ENCODE measurements at regions not wholly inside any gene's neighbourhood (a gene's known extent, or its start where the extent isn't known, plus 50 kb on each side); places are given as distances from the start of the nearest gene placed in this dataset.

DNA sequence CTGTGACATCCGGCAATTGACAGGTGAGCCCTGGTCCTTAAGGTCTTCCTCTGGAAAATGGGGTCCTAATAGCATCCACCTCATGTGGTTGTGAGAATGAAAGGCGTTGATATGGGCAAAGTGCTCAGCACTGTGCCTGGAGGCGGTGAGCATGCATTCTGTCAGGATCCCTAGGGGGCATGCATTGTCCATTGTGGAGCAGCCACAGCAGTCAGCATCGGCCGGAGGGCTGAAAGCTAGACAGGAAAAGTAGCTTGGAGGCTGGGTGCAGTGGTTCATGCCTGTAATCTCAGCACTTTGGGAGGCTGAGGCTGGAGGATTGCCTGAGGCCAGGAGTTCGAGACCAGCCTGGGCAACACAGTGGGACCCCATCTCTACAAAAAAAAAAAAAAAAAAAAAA is 122.2 kb downstream of the LHX2 start:
- no peaks in the 10 kb centered on the region for H3K9me3 ChIP-seq

DNA sequence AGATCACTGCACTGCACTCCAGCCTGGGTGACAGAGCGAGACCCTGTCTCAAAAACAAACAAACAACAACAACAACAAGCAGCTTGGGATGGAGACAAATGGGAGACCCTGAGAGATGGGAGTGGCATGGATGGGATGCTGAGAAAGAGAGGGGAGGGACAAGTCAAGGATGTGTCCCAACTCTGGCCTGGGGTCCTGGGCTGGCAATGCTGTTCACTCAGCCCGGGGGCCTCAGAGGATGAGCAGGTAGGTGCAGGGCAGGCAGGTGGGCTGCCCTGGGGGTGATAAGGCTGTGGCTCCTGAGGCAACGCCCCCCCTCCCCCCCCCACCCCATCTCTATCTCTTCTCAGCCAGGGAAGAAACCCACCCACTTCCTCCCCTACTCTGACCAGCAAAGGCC is 123.0 kb downstream of the LHX2 start:
- H3K4me3 ChIP-seq = no peak overlapping the region
- no peaks in the 10 kb centered on the region for H3K36me3 ChIP-seq
- H3K27ac ChIP-seq = no peak overlapping the region
- TF ChIP-seq, protein P1, sequence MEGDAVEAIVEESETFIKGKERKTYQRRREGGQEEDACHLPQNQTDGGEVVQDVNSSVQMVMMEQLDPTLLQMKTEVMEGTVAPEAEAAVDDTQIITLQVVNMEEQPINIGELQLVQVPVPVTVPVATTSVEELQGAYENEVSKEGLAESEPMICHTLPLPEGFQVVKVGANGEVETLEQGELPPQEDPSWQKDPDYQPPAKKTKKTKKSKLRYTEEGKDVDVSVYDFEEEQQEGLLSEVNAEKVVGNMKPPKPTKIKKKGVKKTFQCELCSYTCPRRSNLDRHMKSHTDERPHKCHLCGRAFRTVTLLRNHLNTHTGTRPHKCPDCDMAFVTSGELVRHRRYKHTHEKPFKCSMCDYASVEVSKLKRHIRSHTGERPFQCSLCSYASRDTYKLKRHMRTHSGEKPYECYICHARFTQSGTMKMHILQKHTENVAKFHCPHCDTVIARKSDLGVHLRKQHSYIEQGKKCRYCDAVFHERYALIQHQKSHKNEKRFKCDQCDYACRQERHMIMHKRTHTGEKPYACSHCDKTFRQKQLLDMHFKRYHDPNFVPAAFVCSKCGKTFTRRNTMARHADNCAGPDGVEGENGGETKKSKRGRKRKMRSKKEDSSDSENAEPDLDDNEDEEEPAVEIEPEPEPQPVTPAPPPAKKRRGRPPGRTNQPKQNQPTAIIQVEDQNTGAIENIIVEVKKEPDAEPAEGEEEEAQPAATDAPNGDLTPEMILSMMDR (IDR thresholded peaks at IDR 0.05) = no peak
- H3K27me3 ChIP-seq = no peaks in the 10 kb centered on the region
- H3K9me3 ChIP-seq = no peaks in the 10 kb centered on the region
- peak in 1 of 2 donors; percentile 27 for DNase-seq (ENCODE audit: low spot score in 2 of 2)
- H3K4me1 ChIP-seq = no peaks in the 10 kb centered on the region
- intact Hi-C loops (cut with DNase I) = no loop called here

More for the DNA sequence above, 122.2 kb downstream of the LHX2 start:
- no peak overlapping the region for H3K4me3 ChIP-seq
- DNase-seq (ENCODE audit: low spot score in 2 of 2) = peak in 1 of 2 donors; percentile 62
- H3K27ac ChIP-seq = no peak overlapping the region
- TF ChIP-seq, protein P1 (IDR thresholded peaks at IDR 0.05) = no peak
- intact Hi-C loops (cut with DNase I) = no loop called here
- no peaks in the 10 kb centered on the region for H3K27me3 ChIP-seq
- no peaks in the 10 kb centered on the region for H3K4me1 ChIP-seq
- H3K36me3 ChIP-seq = no peaks in the 10 kb centered on the region

DNA sequence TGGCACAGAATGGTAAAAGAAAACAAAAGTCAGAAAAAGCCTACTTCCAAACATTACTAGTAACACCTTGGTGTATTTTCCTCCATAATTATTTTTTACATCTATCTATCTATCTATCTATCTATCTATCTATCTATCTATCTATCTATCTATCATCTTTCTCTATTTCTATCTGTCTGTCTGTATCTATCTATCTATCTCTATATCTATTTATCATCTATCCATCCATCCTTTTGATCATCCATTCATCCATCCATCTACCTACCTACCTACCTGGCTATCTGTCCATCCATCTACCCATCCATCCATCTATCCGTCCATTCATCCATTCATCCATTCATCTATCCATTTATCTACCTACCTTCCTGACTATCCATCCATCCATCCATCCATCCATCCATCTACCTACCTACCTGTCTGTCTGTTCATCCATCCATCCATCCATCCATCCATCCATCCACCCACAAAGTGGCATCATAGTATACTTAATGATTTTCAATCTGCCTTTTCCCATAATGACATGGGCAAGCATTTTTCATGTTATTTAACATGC is 121.9 kb upstream of the NEK6 start:
- no peak for DNase-seq (ENCODE audit: low spot score in 2 of 2)
- H3K4me3 ChIP-seq = no peak overlapping the region
- no peaks in the 10 kb centered on the region for H3K27me3 ChIP-seq
- intact Hi-C loops (cut with DNase I) = no loop called here
- no peak overlapping the region for H3K27ac ChIP-seq
- H3K36me3 ChIP-seq = no peaks in the 10 kb centered on the region
- H3K9me3 ChIP-seq = no peaks in the 10 kb centered on the region
- no peaks in the 10 kb centered on the region for H3K4me1 ChIP-seq
- TF ChIP-seq, protein P1 (IDR thresholded peaks at IDR 0.05) = no peak

DNA sequence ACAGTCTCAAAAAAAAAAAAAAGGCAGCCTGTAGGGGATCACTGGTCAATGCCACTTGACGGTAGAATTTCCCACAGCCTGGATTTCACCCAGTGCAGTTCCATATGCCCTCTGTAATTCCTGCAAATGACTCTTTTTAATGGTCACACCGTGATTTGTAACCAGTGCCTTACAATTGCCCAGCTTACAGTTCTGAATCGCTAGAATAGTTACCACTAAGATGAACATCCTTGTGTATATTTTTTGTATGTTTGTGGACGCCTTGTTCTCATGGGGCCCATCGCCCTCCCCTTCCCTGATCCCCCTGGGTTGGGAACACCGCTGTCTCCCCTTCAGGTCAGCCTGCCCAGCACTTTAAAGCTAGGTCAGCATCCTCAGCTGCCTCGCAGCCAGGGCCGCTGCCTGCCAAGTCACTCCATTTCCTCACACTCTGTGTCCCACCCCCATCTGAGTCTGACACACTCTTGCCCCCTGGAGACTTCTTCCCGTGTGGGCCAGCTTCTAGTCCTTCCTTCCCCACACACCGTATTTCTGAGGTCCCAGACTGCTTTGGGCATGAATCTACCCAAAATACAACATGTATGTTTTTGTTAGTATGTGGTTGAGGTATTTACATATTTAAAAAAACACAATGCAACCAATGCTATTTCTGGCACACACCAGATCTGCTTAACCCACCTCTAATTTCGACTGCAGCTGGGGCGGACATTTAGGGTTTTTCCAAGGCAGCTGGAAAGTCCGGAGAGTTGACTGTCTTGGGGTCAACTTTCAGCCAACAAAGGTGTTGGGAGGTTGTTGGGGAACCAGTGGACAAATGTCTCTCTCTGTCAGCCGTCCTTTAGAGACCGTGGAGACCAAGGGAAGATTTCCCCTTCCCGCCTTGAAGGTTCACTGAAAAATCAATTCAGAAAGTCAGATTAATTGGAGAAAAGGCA is 120.5 kb upstream of the NEK6 start:
- no peaks in the 10 kb centered on the region for H3K27me3 ChIP-seq
- H3K4me3 ChIP-seq = no peak overlapping the region
- no peaks in the 10 kb centered on the region for H3K36me3 ChIP-seq
- intact Hi-C loops (cut with DNase I) = no loop called here
- no peaks in the 10 kb centered on the region for H3K9me3 ChIP-seq
- H3K4me1 ChIP-seq = no peaks in the 10 kb centered on the region
- no peak overlapping the region for H3K27ac ChIP-seq
- peak in 1 of 2 donors; percentile 24 for DNase-seq (ENCODE audit: low spot score in 2 of 2)
- TF ChIP-seq, protein P1 (IDR thresholded peaks at IDR 0.05) = no peak

DNA sequence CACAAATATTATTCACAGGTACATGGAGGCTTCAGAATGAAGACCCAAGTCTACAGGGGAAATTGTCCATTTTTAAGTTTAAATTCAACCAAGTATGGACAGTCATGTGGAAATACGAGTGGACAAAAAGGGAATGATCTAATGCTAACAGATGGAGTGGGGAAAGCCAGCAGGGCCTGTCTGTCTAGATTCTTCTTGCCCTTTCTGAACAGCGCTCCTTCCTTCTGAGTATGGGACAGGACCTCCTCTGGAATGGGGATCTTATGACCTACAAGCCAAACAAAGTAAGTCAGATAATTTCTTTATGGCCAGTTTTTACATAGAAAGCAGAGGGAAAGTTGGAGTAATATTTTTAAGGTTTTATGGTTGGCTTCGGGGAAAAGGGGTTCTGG is 119.8 kb upstream of the NEK6 start:
- no peaks in the 10 kb centered on the region for H3K36me3 ChIP-seq
- intact Hi-C loops (cut with DNase I) = no loop called here

More for the DNA sequence above, 119.8 kb upstream of the NEK6 start:
- TF ChIP-seq, protein P1 (IDR thresholded peaks at IDR 0.05) = no peak
- Histone ChIP-seq H3K4me1 (no peaks in the 10 kb centered on the region), H3K27me3 (no peaks in the 10 kb centered on the region), H3K9me3 (no peaks in the 10 kb centered on the region), H3K27ac (no peak overlapping the region), H3K4me3 (no peak overlapping the region)
- DNase-seq (ENCODE audit: low spot score in 2 of 2) = no peak

Measured in ascending aorta (tissue), 2 donors.